GM18907 (cell line): ENCODE measurements at regions not wholly inside any gene's neighbourhood (a gene's known extent, or its start where the extent isn't known, plus 50 kb on each side); places are given as distances from the start of the nearest gene placed in this dataset.

Experiments used
- ATAC-seq: cut with Tn5 transposase; IDR thresholded peaks from one replicate; pipeline ENCODE4 v1.9.1; 2021; ENCODE audit warnings: mild to moderate bottlenecking, moderate library complexity; ENCODE audit not compliant: unreplicated experiment

GRCh38 chr13:111632906-111633305 is 312.5 kb downstream of the TEX29 start:
- ATAC-seq, result no peak

DNA sequence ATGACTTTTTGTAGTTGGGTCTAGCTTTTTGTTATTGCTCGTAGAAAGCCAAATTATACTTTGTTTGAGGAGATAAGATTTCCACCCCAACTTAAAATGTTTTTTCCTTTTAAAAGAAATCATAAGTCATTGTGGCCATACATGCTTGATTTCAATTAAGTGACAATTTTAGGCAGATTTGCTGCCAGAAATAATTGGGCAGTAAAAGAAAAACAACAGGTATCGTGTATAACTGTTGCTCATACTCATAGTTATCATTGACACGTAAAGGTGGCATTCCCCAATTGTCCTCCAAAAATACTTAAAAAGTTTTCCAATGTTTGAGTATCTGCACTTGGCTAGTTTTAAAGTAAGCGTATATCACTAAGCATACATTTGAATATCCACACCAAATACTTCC is 313.0 kb downstream of the TEX29 start:
- no peak for ATAC-seq

GRCh38 chr13:111634410-111634809 is 314.0 kb downstream of the TEX29 start:
- no peak for ATAC-seq

- no peak for ATAC-seq
These were observed 315.8 kb downstream of the TEX29 start for GRCh38 chr13:111636271-111636670.

- ATAC-seq, result no peak
These were observed 316.4 kb downstream of the TEX29 start for GRCh38 chr13:111636804-111637203.

GRCh38 chr13:111637365-111637764 is 316.9 kb downstream of the TEX29 start:
- ATAC-seq, result no peak

GRCh38 chr13:111638233-111638632 is 317.8 kb downstream of the TEX29 start:
- no peak for ATAC-seq

DNA sequence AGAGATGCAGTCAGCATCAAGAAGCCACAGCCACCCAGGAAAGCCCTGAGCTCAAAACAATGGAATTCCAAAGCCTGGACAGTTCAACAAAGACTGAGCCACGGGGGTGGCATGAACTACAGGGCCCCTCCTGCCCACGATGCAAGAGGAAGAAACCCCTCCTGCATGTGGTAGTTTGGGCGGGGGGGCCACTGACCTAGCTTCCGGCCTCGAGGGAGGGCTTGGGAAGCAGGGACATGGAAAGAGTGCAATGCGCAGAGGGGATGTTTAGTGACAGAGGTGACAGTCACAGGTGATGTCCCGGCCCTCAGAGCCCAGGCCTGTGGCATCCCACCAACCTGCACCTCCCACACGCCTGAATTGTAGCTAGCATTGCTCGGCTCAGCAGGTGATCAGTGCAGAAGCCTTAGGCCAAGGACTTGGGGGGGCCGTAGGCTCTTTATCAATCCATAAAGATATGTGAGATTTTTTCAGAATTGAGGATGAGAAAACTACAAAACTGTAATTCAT is 318.8 kb downstream of the TEX29 start:
- no peak for ATAC-seq

- no peak for ATAC-seq
These were observed 319.6 kb downstream of the TEX29 start for GRCh38 chr13:111640006-111640405.

DNA sequence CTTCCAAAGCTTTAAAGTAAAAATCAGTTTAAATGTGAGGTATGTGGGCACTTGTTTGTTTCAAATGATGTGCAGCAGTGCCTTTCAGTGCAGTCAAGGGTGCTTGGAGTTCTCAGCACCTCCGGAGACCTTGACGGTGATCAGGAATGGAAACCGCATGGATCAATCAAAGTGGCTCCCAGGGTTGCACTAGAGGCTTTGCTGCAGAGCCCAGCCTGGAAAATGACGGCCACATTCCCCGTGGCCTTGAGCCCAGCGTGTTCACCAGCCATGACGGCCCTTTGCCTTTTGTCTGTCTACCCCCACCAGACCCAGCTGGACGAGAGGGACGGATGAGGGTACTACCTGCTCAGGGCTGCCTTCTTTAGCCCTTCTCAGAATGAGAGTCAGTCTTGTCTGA is 320.0 kb downstream of the TEX29 start:
- ATAC-seq, result no peak

- ATAC-seq, result no peak
These were observed 321.8 kb downstream of the TEX29 start for GRCh38 chr13:111642156-111642767.

DNA sequence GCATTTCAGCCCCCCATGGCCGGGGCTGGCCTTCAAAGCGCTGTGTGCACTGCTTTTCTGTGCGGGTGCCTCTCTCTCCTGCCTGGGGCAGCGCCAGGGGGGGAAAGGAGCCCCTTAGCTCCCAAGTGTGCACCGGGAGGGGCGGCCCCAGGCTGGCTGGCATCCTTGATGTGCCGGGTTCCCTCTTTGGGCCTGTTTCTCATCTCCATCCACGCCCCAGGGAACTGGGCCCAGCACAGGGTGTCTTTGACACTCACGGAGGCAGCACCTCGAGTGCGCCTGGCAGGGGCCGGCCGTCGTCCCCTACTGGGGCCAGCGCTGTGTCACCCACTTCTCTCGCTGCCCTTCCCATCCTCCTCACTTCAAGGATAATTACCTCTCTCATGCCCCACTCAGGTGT is 324.3 kb downstream of the TEX29 start:
- no peak for ATAC-seq

- no peak for ATAC-seq
These were observed 324.8 kb downstream of the TEX29 start for GRCh38 chr13:111645198-111645597.

- no peak for ATAC-seq
These were observed 325.4 kb downstream of the TEX29 start for GRCh38 chr13:111645598-111646455.

GRCh38 chr13:111646456-111646855 is 326.0 kb downstream of the TEX29 start:
- ATAC-seq, result no peak

- no peak for ATAC-seq
These were observed 328.4 kb downstream of the TEX29 start for GRCh38 chr13:111648885-111649284.

DNA sequence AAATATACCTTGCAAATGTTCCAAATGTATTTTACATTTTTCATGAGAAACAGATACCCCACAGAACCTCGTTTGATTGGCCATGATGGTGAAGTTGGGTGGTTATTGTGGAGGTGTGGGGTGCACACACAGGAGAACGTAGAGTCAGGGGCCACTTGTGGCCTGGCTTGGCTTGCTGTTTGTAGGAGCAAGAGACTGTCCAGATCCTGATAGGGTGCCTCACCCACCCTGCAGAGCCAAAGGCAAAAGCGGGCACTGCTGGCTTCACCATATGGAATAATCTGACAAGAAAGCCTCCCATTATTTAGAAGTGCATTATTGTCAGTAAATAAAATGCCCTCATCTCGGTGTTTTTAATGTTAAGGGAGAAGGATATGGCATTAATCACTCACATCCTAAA is 330.2 kb downstream of the TEX29 start:
- no peak for ATAC-seq

DNA sequence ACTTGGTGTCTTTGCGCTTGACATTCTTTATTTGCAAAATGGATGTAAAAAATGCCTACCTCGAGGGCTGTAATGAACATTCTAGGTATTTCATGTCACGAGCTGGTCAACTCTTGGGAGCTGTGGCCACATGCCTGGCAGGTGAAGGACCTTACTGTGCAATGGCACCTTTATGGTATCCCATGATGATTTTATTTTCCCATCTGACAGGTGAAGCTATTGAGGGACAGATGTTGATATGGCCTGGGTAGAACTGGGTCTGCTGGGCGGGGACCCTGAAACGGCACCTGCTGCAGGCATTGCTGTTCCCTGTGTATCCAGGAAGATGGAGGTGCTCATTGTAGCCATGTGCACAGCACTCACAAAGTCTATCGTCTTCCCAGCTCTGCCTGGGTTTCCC is 332.2 kb downstream of the TEX29 start:
- no peak for ATAC-seq

DNA sequence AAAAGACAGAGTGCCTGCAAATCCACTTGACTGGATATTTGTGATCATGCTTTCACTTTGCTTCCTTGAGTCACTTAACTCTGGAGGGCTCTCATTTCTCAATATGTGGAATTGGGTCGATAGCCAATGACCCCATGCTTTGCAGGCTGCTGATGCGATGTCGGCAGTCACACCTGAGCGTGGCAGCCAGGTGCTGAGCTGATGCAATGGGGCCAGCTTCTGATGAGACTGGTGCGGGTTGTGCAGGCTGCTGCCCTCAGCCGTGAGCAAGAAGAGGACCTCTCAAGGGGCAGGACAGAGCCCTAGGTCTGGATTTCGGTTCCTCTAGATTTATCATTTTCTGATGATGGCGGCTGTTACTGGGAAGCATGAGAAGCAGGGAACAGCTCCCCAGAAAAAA is 334.1 kb downstream of the TEX29 start:
- ATAC-seq, result no peak

- no peak for ATAC-seq
These were observed 336.0 kb downstream of the TEX29 start for GRCh38 chr13:111656439-111656838.

GRCh38 chr13:111657013-111657412 is 336.6 kb downstream of the TEX29 start:
- no peak for ATAC-seq
